ENCODE measurements at regions not wholly inside any gene's neighbourhood (a gene's known extent, or its start where the extent isn't known, plus 50 kb on each side); places are given as distances from the start of the nearest gene placed in this dataset.

DNA sequence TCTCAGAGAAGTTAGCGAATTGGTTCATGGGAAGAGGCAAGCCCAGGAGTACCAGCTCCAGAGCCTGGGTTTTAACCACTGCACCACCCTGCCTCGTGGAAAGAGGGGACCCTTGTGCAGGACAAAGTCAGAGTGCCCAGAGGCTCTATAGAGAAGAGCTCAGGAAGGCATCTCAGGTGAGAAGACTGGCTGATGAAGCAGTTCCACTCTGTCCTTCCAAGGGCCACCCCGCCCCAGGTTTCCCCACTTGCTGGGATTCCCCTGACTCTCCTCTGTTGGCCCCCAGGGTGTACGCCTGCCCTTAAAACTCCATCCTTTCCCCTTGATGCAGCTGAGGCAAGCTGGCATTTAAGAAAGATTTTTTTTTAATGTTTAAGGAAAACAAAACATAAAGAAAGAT, 265.8 kb downstream of the BUD13 start:
- H3K9me3 ChIP-seq = no peaks in the 10 kb centered on the region
- no peak overlapping the region for H3K27ac ChIP-seq
- H3K4me3 ChIP-seq = no peak overlapping the region
- ATAC-seq (ENCODE audit: low FRiP score in 2 of 2) (no peak), DNase-seq (no peak)
- no peak for TF ChIP-seq EP300 (IDR thresholded peaks at IDR 0.05)
- no peaks in the 10 kb centered on the region for H3K36me3 ChIP-seq
- no peaks in the 10 kb centered on the region for H3K27me3 ChIP-seq
- WGBS, 2 donors = 70 to 89% methylated on average over 4 of the region's 4 CpGs
- no peaks in the 10 kb centered on the region for H3K4me1 ChIP-seq

GRCh38 chr11:116506263-116506825, 266.4 kb downstream of the BUD13 start:
- Histone ChIP-seq H3K27ac (no peak overlapping the region), H3K27me3 (no peaks in the 10 kb centered on the region), H3K36me3 (no peaks in the 10 kb centered on the region), H3K4me3 (no peak overlapping the region), H3K4me1 (no peaks in the 10 kb centered on the region), H3K9me3 (no peaks in the 10 kb centered on the region)
- TF ChIP-seq EP300 (IDR thresholded peaks at IDR 0.05) (no peak), POLR2A (IDR thresholded peaks at IDR 0.05) (no peak), POLR2AphosphoS5 (IDR thresholded peaks at IDR 0.05) (no peak)
- TF ChIP-seq, protein P1, sequence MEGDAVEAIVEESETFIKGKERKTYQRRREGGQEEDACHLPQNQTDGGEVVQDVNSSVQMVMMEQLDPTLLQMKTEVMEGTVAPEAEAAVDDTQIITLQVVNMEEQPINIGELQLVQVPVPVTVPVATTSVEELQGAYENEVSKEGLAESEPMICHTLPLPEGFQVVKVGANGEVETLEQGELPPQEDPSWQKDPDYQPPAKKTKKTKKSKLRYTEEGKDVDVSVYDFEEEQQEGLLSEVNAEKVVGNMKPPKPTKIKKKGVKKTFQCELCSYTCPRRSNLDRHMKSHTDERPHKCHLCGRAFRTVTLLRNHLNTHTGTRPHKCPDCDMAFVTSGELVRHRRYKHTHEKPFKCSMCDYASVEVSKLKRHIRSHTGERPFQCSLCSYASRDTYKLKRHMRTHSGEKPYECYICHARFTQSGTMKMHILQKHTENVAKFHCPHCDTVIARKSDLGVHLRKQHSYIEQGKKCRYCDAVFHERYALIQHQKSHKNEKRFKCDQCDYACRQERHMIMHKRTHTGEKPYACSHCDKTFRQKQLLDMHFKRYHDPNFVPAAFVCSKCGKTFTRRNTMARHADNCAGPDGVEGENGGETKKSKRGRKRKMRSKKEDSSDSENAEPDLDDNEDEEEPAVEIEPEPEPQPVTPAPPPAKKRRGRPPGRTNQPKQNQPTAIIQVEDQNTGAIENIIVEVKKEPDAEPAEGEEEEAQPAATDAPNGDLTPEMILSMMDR (IDR thresholded peaks at IDR 0.05) = no peak
- ATAC-seq (ENCODE audit: low FRiP score in 2 of 2) (no peak), DNase-seq (no peak)
- 83 to 84% methylated on average over 6 of the region's 6 CpGs for WGBS, 2 donors

DNA sequence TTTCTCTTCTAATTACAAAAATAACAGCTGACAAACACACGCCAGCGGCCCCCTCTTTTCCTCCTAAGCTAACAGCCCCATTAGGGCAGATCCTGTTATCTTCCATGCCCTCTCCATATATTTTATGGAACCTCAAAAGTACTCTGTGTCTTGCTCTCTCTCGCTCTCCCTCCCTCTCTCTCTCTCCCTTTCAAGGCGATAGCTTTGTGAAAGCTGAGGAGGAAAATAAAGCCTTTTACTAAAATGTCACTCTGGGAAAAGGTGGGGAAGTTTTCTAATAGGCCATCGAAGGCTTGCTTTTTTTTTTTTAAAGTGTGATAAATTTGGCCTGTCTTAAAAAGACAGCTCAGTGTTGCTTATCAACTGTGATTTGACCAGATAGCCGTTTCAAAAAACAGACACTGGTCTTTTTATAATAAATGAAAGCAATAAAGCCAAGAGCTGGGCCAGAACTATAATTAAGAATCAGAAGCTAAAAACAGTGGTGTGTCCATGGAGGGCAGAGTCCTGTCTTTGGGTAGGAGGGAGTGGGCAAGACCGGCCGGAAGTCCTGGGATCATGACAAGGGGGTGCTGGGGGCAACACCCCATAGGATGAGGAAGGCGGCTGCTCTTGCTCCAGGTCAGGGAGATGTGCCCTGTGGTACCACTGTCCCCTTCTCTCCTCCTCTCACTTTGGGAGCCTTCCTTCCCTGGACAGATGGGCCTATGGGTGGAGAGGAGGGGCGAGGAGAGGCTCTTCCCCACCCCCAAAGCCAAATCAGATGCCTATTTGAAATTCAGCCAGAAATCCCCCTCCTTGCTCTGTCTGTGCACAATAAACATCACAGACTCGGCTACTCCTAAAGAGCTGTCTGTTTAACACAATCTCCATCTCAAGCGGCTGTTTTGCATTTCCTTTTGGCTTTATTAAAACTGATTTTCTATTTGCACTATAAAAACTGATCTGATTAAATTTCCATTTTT, 267.2 kb downstream of the BUD13 start:
- TF ChIP-seq POLR2A (IDR thresholded peaks at IDR 0.05) (no peak), EP300 (IDR thresholded peaks at IDR 0.05) (no peak), POLR2AphosphoS5 (IDR thresholded peaks at IDR 0.05) (no peak)
- TF ChIP-seq, protein P1 (IDR thresholded peaks at IDR 0.05) = no peak
- H3K27me3 ChIP-seq = peaks cover 0 to 3% (median 0%) of the 10 kb centered on the region in 4 donors
- no peak for DNase-seq
- no peak overlapping the region for H3K4me3 ChIP-seq
- H3K27ac ChIP-seq = no peak overlapping the region
- no peaks in the 10 kb centered on the region for H3K36me3 ChIP-seq
- 64 to 70% methylated on average over 12 of the region's 12 CpGs for WGBS, 2 donors
- no peak for ATAC-seq (ENCODE audit: low FRiP score in 2 of 2)
- H3K4me1 ChIP-seq = no peaks in the 10 kb centered on the region
- H3K9me3 ChIP-seq = no peaks in the 10 kb centered on the region

GRCh38 chr11:116504541-116505297, 268.1 kb downstream of the BUD13 start:
- H3K9me3 ChIP-seq = no peaks in the 10 kb centered on the region
- DNase-seq = no peak
- 58 to 72% methylated on average over 15 of the region's 15 CpGs for WGBS, 2 donors
- H3K27me3 ChIP-seq = peaks cover 0 to 5% (median 0%) of the 10 kb centered on the region in 4 donors
- no peak for ATAC-seq (ENCODE audit: low FRiP score in 2 of 2)
- no peaks in the 10 kb centered on the region for H3K4me1 ChIP-seq
- no peaks in the 10 kb centered on the region for H3K36me3 ChIP-seq
- no peak overlapping the region for H3K4me3 ChIP-seq
- TF ChIP-seq, protein P1 (IDR thresholded peaks at IDR 0.05) = no peak
- TF ChIP-seq POLR2AphosphoS5 (IDR thresholded peaks at IDR 0.05) = no peak
- no peak for TF ChIP-seq POLR2A (IDR thresholded peaks at IDR 0.05)
- TF ChIP-seq EP300 (IDR thresholded peaks at IDR 0.05) = no peak
- H3K27ac ChIP-seq = no peak overlapping the region
